ENCODE measurements at regions not wholly inside any gene's neighbourhood (a gene's known extent, or its start where the extent isn't known, plus 50 kb on each side); places are given as distances from the start of the nearest gene placed in this dataset.

GRCh38 chr20:7500231-7500663 is 440.0 kb downstream of the HAO1 start:
- H3K4ac ChIP-seq (ENCODE audit: low read depth, low read length) = no peak overlapping the region
- no peaks in the 10 kb centered on the region for H3K79me1 ChIP-seq (ENCODE audit: low read length)
- no peak overlapping the region for H4K91ac ChIP-seq (ENCODE audit: low read depth, low read length)
- no peak overlapping the region for H2BK12ac ChIP-seq (ENCODE audit: low read length)
- no peaks in the 10 kb centered on the region for H3K9me3 ChIP-seq (ENCODE audit: insufficient read depth, low read depth, low read length)
- H3K4me2 ChIP-seq (ENCODE audit: low read length) = no peak overlapping the region
- H3K79me2 ChIP-seq (ENCODE audit: control insufficient read depth, insufficient read depth, low read length, poor library complexity) = no peaks in the 10 kb centered on the region
- H3K27me3 ChIP-seq (ENCODE audit: insufficient read depth, low read length) = no peaks in the 10 kb centered on the region
- H3K23ac ChIP-seq (ENCODE audit: low read length) = no peak overlapping the region
- H3K4me3 ChIP-seq (ENCODE audit: low read depth, low read length) = no peak overlapping the region
- no peak overlapping the region for H4K8ac ChIP-seq (ENCODE audit: low read depth, low read length)
- no peak overlapping the region for H2BK5ac ChIP-seq (ENCODE audit: low read depth, low read length, poor library complexity)
- no peak overlapping the region for H3K27ac ChIP-seq (ENCODE audit: low read depth, low read length)
- H3K4me1 ChIP-seq (ENCODE audit: control insufficient read depth in 1 of 2, insufficient read depth in 2 of 2, low read length in 2 of 2) = no peaks in the 10 kb centered on the region
- H2AFZ ChIP-seq (ENCODE audit: insufficient read depth, low read length, poor library complexity) = no peak overlapping the region
- H3K9ac ChIP-seq (ENCODE audit: low read length) = no peak overlapping the region
- no peaks in the 10 kb centered on the region for H3K36me3 ChIP-seq (ENCODE audit: control insufficient read depth in 1 of 2, insufficient read depth in 2 of 2, low read length in 2 of 2)
- H3K18ac ChIP-seq (ENCODE audit: low read length) = no peak overlapping the region
- WGBS (ENCODE audit: extremely low coverage, insufficient coverage, insufficient read length) = no CpG with 5 or more reads among the region's 1 CpG
- H4K12ac ChIP-seq (ENCODE audit: low read depth, low read length) = no peak overlapping the region
- no peak overlapping the region for H2BK120ac ChIP-seq (ENCODE audit: insufficient read depth, low read length, poor library complexity)
- no peak overlapping the region for H2AK5ac ChIP-seq (ENCODE audit: low read length)
- DNase-seq = no peak
- no peak overlapping the region for H3K14ac ChIP-seq (ENCODE audit: low read length)

- no peaks in the 10 kb centered on the region for H3K9me3 ChIP-seq (ENCODE audit: insufficient read depth, low read depth, low read length)
- H3K4me3 ChIP-seq (ENCODE audit: low read depth, low read length) = no peak overlapping the region
- no peak overlapping the region for H4K12ac ChIP-seq (ENCODE audit: low read depth, low read length)
- H3K4me2 ChIP-seq (ENCODE audit: low read length) = no peak overlapping the region
- no peak overlapping the region for H2BK120ac ChIP-seq (ENCODE audit: insufficient read depth, low read length, poor library complexity)
- H2BK12ac ChIP-seq (ENCODE audit: low read length) = no peak overlapping the region
- no peak overlapping the region for H3K9ac ChIP-seq (ENCODE audit: low read length)
- no peak overlapping the region for H2AFZ ChIP-seq (ENCODE audit: insufficient read depth, low read length, poor library complexity)
- H3K14ac ChIP-seq (ENCODE audit: low read length) = no peak overlapping the region
- H3K4me1 ChIP-seq (ENCODE audit: control insufficient read depth in 1 of 2, insufficient read depth in 2 of 2, low read length in 2 of 2) = no peaks in the 10 kb centered on the region
- H3K79me2 ChIP-seq (ENCODE audit: control insufficient read depth, insufficient read depth, low read length, poor library complexity) = no peaks in the 10 kb centered on the region
- no peaks in the 10 kb centered on the region for H3K27me3 ChIP-seq (ENCODE audit: insufficient read depth, low read length)
- H3K27ac ChIP-seq (ENCODE audit: low read depth, low read length) = no peak overlapping the region
- H2AK5ac ChIP-seq (ENCODE audit: low read length) = no peak overlapping the region
- no peaks in the 10 kb centered on the region for H3K36me3 ChIP-seq (ENCODE audit: control insufficient read depth in 1 of 2, insufficient read depth in 2 of 2, low read length in 2 of 2)
- no peak overlapping the region for H3K4ac ChIP-seq (ENCODE audit: low read depth, low read length)
- H2BK5ac ChIP-seq (ENCODE audit: low read depth, low read length, poor library complexity) = no peak overlapping the region
- H3K18ac ChIP-seq (ENCODE audit: low read length) = no peak overlapping the region
- H3K79me1 ChIP-seq (ENCODE audit: low read length) = no peaks in the 10 kb centered on the region
- no CpG with 5 or more reads among the region's 3 CpGs for WGBS (ENCODE audit: extremely low coverage, insufficient coverage, insufficient read length)
- no peak overlapping the region for H4K8ac ChIP-seq (ENCODE audit: low read depth, low read length)
- no peak overlapping the region for H3K23ac ChIP-seq (ENCODE audit: low read length)
- no peak overlapping the region for H4K91ac ChIP-seq (ENCODE audit: low read depth, low read length)
- no peak for DNase-seq
Measured at GRCh38 chr20:7503501-7503900, 436.8 kb downstream of the HAO1 start.

GRCh38 chr20:7505152-7505834 is 435.0 kb downstream of the HAO1 start:
- Histone ChIP-seq H3K79me2 (ENCODE audit: control insufficient read depth, insufficient read depth, low read length, poor library complexity) (no peaks in the 10 kb centered on the region), H3K36me3 (ENCODE audit: control insufficient read depth in 1 of 2, insufficient read depth in 2 of 2, low read length in 2 of 2) (no peaks in the 10 kb centered on the region), H3K14ac (ENCODE audit: low read length) (no peak overlapping the region), H3K27ac (ENCODE audit: low read depth, low read length) (no peak overlapping the region), H2BK120ac (ENCODE audit: insufficient read depth, low read length, poor library complexity) (no peak overlapping the region), H3K4ac (ENCODE audit: low read depth, low read length) (no peak overlapping the region), H4K91ac (ENCODE audit: low read depth, low read length) (no peak overlapping the region), H3K23ac (ENCODE audit: low read length) (no peak overlapping the region), H4K12ac (ENCODE audit: low read depth, low read length) (no peak overlapping the region), H3K27me3 (ENCODE audit: insufficient read depth, low read length) (no peaks in the 10 kb centered on the region), H3K9me3 (ENCODE audit: insufficient read depth, low read depth, low read length) (no peaks in the 10 kb centered on the region), H3K79me1 (ENCODE audit: low read length) (no peaks in the 10 kb centered on the region), H2AK5ac (ENCODE audit: low read length) (no peak overlapping the region), H3K18ac (ENCODE audit: low read length) (no peak overlapping the region), H4K8ac (ENCODE audit: low read depth, low read length) (no peak overlapping the region), H3K4me2 (ENCODE audit: low read length) (no peak overlapping the region), H3K9ac (ENCODE audit: low read length) (no peak overlapping the region), H2BK5ac (ENCODE audit: low read depth, low read length, poor library complexity) (no peak overlapping the region), H2BK12ac (ENCODE audit: low read length) (no peak overlapping the region), H2AFZ (ENCODE audit: insufficient read depth, low read length, poor library complexity) (no peak overlapping the region), H3K4me3 (ENCODE audit: low read depth, low read length) (no peak overlapping the region), H3K4me1 (ENCODE audit: control insufficient read depth in 1 of 2, insufficient read depth in 2 of 2, low read length in 2 of 2) (no peaks in the 10 kb centered on the region)
- DNase-seq = no peak
- no CpG with 5 or more reads among the region's 4 CpGs for WGBS (ENCODE audit: extremely low coverage, insufficient coverage, insufficient read length)

GRCh38 chr20:7505835-7506221 is 434.4 kb downstream of the HAO1 start:
- Histone ChIP-seq H3K23ac (ENCODE audit: low read length) (no peak overlapping the region), H2BK120ac (ENCODE audit: insufficient read depth, low read length, poor library complexity) (no peak overlapping the region), H3K27ac (ENCODE audit: low read depth, low read length) (no peak overlapping the region), H3K9me3 (ENCODE audit: insufficient read depth, low read depth, low read length) (no peaks in the 10 kb centered on the region), H2AFZ (ENCODE audit: insufficient read depth, low read length, poor library complexity) (no peak overlapping the region), H3K79me1 (ENCODE audit: low read length) (no peaks in the 10 kb centered on the region), H4K8ac (ENCODE audit: low read depth, low read length) (no peak overlapping the region), H3K9ac (ENCODE audit: low read length) (no peak overlapping the region), H2AK5ac (ENCODE audit: low read length) (no peak overlapping the region), H3K18ac (ENCODE audit: low read length) (no peak overlapping the region), H3K4ac (ENCODE audit: low read depth, low read length) (no peak overlapping the region), H4K12ac (ENCODE audit: low read depth, low read length) (no peak overlapping the region), H3K79me2 (ENCODE audit: control insufficient read depth, insufficient read depth, low read length, poor library complexity) (no peaks in the 10 kb centered on the region), H3K36me3 (ENCODE audit: control insufficient read depth in 1 of 2, insufficient read depth in 2 of 2, low read length in 2 of 2) (no peaks in the 10 kb centered on the region), H2BK12ac (ENCODE audit: low read length) (no peak overlapping the region), H3K14ac (ENCODE audit: low read length) (no peak overlapping the region), H4K91ac (ENCODE audit: low read depth, low read length) (no peak overlapping the region), H3K4me2 (ENCODE audit: low read length) (no peak overlapping the region), H3K4me3 (ENCODE audit: low read depth, low read length) (no peak overlapping the region), H3K4me1 (ENCODE audit: control insufficient read depth in 1 of 2, insufficient read depth in 2 of 2, low read length in 2 of 2) (no peaks in the 10 kb centered on the region), H2BK5ac (ENCODE audit: low read depth, low read length, poor library complexity) (no peak overlapping the region), H3K27me3 (ENCODE audit: insufficient read depth, low read length) (no peaks in the 10 kb centered on the region)
- no CpG with 5 or more reads among the region's 4 CpGs for WGBS (ENCODE audit: extremely low coverage, insufficient coverage, insufficient read length)
- DNase-seq = no peak

Data from trophoblast cell (in vitro differentiated cells and primary cell).